Neural progenitor cell (in vitro differentiated cells): ENCODE measurements at regions not wholly inside any gene's neighbourhood (a gene's known extent, or its start where the extent isn't known, plus 50 kb on each side); places are given as distances from the start of the nearest gene placed in this dataset.

Source experiments
- EZH2 ChIP-seq: fragments of 200-600 bp; sonication (generic); IDR thresholded peaks from 2 replicates; pipeline ENCODE4 v1.6.1; 2017; ENCODE audit warnings: antibody characterized with exemption, mild to moderate bottlenecking, moderate library complexity
- EZH2phosphoT487 ChIP-seq: fragments of 200-600 bp; sonication (generic); IDR thresholded peaks from 2 replicates; pipeline ENCODE4 v1.6.1; 2017; ENCODE audit warnings: antibody characterized with exemption
- TF ChIP-seq, protein P1 (sequence below): fragments of 200-600 bp; sonication (generic); IDR thresholded peaks from 2 replicates; pipeline ENCODE4 v1.5.1; 2017; ENCODE audit warnings: antibody characterized with exemption, mild to moderate bottlenecking

DNA sequence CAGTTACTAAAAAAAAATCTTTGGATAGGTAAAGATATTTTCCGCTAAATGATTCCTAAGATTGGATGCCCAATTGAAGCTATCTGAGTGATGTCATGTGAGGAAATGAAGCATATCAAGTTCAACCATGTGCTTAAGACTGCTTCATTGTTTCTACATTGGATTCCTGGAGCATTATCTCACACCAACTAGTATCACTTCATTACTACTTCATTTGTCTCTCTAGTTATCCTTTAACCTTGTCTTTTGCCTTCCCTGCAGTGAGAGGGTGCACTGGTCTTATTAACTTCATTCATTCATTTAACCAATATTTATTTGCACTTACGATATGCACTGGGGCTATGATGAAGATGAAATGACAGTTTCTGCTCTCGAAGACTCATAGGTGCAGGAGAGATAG is 198.1 kb downstream of the SLC38A4 start:
- TF ChIP-seq, protein P1, sequence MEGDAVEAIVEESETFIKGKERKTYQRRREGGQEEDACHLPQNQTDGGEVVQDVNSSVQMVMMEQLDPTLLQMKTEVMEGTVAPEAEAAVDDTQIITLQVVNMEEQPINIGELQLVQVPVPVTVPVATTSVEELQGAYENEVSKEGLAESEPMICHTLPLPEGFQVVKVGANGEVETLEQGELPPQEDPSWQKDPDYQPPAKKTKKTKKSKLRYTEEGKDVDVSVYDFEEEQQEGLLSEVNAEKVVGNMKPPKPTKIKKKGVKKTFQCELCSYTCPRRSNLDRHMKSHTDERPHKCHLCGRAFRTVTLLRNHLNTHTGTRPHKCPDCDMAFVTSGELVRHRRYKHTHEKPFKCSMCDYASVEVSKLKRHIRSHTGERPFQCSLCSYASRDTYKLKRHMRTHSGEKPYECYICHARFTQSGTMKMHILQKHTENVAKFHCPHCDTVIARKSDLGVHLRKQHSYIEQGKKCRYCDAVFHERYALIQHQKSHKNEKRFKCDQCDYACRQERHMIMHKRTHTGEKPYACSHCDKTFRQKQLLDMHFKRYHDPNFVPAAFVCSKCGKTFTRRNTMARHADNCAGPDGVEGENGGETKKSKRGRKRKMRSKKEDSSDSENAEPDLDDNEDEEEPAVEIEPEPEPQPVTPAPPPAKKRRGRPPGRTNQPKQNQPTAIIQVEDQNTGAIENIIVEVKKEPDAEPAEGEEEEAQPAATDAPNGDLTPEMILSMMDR = no peak
- no peak for TF ChIP-seq EZH2
- no peak for TF ChIP-seq EZH2phosphoT487
